HS-27A (cell line): ENCODE measurements at regions not wholly inside any gene's neighbourhood (a gene's known extent, or its start where the extent isn't known, plus 50 kb on each side); places are given as distances from the start of the nearest gene placed in this dataset.

Source experiments
- DNase-seq: peaks from one replicate; pipeline ENCODE4 v3.0.0-alpha.2; 2012; ENCODE audit warnings: low read depth, missing footprints

DNA sequence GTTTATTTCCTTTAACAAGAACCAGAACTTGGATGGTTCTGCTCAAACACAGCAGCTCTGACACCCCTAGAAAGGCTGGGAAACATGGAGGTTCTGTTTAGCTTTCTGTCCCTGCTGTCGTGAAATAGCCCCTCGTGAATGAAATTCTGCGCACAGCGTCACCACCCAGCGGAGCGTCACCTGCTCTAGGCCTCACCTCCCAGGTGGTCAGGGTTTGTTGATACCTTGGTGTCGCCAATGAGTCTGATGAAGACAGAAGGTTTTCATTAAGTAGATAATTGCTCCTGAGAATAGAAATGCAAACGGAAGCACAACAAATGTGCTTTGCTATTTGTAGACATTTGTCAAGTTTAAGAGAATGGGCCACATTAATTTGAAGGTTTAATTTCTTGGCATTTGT, 135.1 kb downstream of the EDN3 start:
- no peak for DNase-seq

DNA sequence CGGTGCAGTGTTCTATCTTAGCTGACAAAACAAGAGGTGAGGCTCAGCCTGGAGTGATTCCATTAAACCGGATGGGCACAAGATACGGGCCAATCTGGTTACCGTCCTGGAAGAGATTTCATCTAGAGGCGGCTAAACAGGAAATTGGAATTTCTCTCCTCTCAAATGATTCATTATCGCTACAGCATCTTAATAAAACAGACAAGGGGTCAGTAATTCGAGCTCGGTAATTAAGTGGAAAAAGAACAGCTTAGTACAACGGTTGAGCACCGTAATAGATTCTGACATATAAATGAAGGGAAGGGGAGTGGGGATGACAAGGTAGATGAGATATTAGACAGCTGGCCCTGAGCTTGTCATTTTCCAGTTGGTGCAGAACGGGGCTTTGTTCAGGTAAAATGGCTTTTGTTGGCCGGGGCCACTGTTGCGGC, 137.2 kb downstream of the EDN3 start:
- no peak for DNase-seq

DNA sequence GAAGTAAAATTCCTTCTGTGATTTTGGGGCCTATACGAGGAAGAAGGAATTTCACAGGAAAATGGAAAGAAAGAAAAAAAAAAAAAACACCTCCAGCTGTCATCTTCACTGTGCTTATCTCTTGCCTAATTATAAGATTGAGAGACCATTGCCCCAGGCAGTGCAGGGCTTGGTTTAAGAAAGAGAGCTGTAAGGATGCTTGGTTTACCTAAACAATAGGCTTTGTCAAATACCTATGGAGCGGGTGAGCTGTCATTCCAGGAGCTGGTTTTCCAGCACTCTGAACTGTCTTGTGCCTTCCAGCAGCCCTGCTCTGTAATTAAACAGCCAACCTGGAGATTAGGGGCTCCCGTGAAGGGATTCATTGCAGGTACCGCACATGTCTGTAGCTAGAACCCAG, 137.8 kb downstream of the EDN3 start:
- DNase-seq = no peak

DNA sequence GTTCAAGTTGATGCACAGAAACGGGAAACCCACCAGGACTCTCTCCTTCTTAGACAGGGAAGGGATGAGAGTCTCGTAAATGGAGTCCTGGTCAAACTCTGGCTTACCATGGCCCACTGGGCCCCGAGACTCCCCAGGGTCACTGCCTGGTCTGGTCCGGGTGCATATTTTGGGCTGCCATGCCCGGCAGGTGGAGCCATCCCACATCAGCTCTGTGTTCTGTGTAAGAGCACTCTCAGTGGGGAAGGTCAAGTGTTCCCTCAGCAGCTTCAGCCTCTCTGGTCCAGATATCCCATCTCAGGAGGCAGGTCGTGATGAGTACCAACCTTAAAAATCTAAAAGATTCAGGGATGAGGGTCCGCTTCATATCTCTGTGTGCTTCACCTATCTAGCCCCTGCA, 138.8 kb downstream of the EDN3 start:
- DNase-seq = no peak

DNA sequence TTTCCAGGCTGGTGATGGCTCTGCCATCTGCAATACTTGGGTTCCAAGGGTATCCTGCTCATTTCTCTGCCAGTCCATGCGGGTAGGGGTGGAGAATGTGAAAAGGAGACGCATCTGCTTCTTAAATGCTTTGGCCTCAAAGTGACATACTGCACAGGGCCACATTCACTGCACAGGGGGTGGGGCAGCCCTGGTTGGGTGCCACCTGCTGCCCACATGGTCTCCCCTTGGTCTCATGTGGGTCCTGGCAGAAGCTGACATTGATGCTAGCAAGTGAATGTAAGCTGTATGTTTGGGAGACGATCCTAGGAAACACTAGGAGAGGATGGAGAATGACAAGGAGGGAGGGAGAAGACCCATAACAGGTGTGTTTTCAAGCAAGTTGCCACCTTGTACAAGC, 140.9 kb downstream of the EDN3 start:
- DNase-seq = no peak

DNA sequence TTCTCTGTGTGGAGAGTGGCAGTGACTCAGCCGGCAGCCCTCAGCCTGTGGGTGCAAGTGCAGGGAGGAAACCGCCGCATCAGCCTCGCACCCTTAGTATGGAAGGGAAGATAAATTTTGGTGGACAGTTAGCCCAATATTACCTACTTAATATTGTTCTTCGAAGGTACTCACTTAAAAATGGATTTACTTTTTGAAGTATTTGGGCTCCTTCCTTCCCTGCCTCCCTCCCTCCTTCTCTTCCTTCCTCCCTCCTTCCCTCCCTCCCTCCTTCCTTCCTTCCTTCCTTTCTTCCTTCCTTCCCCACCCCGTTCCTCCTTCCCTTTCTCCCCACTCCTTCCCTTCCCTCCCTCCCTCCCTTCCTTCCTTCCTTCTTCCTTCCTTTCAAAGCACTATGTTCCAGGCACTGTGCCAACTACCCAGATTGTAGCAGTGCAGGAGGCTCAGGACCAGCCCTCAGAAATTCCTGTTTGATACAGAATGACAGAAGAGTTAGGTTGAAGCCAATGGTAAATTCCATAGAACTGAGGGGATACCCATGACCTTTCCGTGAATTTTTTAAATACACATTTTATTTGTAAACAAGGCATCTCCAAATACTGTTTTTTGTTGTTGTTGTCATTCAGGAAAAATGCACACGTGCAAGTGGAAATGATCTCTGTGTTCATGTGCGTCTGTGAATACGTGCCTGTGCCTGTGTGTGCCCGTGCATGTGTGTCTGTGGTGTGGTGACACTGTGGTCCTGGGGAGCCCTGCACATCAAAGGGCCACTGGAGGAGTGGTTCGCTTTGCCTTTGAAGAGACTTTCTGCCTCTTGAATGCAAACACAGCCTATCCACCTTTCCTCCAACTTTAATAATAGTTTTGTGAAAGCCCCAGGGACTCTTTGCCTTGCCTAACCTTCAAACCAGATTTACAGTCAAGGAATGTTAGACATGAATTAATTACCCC, 141.7 kb downstream of the EDN3 start:
- no peak for DNase-seq

DNA sequence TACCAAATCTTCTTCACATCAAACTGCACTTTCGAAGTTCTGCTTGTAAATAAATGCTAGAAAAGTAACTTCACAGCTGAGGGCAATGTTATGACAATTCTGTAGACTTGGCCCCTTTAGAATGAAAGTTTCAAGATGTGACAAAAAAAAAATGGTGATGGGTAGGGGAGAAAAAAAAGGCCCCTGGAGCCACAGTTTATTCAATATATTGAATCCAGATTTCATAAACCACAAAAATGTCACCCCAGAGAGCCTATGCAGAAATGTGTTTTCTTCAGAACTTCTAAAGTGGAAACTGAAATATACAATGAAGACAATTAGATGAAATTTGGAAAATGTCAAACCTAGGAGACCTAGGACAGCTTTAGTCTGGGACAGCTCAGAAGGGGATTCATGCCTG, 143.1 kb downstream of the EDN3 start:
- DNase-seq = no peak

DNA sequence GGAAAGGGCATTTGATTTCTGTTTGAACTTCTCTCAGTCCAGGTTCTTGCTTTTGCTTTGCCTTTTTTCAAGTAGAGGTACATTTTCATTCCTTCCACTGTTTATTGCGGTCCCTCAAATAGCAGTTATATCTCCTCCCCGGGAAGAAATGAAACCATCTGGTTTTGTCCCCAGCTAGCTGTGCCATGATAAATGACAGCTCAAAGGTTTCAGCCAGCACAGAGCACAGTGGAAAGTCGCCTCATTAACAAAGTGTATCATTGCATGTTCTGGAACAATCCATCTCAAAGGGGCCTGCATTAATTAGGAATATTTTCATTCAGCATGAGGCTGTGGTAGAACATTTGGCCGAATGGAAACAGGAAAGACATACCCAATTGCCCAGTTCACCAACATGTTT, 146.0 kb downstream of the EDN3 start:
- DNase-seq = no peak

DNA sequence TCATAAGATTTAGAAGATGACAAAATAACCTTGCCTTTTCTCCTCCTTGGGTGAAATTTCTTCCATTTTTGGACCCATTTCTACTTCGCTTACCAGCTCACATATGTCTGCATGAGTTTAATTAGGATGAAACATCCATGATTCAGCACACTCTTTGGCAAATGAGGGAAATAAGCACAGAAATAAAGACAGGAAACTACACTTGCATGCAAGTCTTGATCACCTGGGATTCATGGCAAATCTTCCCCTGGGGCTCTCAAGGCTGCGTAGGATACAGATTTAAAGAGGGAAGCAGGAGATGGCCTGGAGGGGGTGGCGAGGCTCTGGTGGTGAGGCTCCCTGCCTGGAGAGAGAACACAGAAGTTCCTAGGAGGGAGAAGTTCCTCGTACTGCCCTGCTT, 147.8 kb downstream of the EDN3 start:
- no peak for DNase-seq

DNA sequence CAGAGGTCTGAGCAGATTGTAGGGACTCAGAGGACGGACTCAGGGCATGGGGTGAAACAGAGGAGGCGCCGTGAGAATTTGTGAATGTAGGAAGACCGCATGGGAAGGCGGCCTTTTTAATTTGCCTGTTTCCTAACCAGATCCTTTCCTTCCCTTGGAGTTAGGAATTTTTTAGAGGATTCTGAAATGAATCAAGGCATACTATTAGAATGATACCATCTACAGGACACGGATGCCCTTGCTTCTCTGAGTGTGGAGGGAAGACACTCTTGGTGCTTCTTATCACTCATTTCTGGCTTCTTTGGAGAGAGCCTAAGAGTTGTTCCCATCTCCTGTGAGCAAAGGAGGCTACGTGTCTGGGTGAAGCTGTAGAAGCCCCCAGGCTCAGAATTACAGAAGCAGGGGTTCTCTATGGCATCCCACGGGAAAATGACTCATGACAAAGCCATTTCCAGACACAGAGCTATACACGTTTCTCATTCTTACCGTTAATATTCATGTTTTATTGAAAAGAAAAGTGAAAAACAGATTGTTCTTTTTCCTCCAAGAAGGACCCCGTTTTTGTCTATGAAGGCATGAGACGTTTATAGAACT, 148.5 kb downstream of the EDN3 start:
- no peak for DNase-seq

DNA sequence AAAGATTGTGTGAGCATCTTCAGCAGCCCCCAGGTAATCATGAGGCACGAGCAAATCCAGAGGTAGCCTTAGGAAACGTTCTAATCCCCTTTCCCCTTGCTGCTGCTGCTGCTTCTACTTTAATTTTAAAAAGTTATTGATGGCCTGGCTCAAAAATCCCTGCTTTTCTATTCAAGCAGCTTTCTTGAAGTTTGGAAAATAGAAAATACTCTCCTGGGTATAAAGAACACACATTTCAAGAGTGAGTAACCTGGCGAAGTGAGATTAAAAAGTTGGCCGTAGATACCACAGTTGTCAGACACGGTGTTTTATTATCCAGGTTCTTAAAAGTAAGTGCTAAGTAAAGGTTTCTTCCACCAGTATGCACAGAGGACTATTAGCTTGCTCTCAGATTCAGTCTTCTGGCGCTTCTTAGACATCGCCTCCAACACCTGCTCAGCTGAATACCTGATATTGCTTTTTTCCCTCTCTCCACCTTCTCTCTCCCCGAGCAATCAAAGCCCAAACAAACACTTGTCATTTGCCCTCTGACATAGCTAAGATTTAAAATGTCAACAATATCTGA, 150.7 kb downstream of the EDN3 start:
- DNase-seq = no peak

DNA sequence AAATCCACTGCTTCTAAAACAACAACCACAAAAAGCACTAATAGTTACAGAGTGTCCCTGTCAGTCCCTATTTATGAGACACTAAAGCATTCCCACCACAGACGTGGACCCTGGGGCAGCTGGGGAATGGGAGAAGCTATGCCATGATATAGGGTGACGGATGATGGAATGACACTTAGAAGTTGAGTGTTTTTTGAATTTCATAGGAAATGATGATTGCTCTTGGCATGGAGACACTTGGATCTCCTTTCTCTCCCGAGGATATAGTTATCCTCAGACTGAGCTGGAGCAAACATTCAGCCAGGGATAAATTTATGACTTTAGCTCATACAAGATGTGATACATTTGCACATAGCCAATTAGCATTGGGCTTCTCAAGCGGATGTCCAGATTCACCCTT, 151.2 kb downstream of the EDN3 start:
- no peak for DNase-seq

DNA sequence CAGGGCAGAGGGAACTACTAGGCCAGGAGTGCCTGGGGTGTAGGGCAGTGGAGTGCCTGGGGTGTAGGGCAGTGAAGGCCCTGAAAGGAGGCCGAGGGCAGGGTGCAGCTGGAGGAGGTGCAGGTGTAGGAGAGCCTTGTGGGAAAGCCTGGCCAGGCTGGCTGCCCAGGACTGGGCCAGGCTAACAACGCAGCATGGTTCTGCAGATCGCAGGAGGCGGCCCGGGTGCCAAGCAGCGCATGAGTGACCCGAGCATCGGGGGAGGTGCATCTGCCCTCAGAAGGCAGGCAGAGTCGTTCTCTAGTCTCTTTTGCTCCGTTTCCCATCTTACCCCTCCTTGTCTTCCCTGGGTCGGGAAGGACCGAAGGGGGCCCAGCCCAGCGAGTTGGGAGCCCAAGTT, 151.5 kb upstream of the PHACTR3 start:
- DNase-seq = no peak

DNA sequence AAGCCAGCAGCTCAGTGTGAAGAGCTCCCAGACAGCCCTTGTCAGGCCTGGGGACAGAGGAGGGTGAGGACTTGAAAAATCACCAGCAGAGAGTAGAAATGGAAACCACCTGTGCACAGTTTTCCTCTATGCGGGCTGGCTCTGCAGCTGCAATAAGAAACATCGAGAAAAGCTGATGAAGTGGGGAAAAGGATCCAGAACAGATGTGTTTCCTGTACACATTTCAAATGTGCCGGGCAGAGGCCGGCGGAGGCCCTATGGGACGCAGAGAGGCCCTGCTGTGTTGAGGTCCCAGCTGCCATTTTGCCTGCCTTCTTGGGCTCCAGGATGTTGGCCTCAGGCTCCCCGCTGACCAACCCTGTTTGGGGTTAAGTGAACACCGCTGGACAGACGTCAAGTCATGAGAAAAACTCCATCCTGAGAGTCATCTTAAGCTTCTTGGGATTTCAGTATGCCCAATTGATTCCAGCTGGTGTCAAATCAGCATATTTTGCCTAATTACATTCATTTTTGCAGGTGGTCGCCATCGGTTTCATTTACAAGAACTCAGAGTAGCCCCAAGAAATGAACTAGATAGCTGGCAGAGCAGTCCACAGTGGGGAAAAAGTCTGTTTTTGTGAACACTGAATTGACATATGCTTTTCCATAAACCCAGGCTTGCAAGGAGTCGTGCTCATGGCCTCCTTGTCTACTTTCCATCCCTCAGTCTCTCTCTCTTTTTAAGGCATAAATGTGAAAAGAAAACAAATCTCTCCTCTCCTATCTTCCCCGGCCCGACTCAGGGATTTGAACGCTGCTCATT, 150.4 kb upstream of the PHACTR3 start:
- DNase-seq = no peak

DNA sequence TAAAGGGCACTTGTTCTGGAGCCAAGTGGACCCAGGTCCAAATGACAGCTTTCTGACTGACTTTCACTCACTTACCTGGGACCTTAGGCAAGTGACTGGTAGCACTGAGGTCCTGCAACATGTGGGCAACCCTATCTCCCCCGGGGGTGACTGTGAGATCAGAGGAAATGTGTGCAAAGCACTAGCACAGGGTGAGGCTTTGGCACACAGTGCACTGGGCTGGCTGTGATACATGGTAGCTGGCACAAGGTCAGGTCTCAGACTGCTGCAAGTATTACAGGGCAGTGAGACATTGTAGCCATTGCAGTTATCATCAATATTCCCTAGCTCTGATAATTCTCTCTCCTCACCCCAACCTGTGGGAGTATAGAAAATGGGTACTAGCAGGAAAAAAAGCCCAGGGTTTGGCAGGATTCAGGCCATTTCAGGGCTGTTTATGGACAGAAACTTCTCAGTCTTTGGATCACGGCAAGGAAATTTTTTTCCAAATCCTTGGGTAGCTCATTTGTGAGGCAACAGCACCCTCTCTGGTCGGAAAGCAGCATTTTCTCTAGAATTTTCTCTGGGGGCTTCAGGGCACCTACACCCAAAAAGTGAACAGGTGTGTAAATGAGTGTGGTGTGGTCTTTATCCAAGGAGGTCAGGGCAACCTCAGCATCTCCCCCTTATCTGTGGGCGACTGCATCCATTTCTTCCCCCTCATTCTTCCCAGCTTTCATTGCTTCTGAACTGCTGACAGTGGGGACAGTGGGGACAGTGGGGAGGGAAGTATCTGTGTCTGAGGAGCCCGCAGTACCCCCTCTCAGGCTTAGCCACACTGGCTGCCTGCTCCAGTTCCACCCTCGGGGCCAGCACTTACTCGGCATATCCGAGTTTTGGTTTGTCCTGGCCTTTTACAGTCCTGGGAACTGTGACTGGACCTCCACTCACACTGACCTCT, 148.7 kb upstream of the PHACTR3 start:
- DNase-seq = no peak

DNA sequence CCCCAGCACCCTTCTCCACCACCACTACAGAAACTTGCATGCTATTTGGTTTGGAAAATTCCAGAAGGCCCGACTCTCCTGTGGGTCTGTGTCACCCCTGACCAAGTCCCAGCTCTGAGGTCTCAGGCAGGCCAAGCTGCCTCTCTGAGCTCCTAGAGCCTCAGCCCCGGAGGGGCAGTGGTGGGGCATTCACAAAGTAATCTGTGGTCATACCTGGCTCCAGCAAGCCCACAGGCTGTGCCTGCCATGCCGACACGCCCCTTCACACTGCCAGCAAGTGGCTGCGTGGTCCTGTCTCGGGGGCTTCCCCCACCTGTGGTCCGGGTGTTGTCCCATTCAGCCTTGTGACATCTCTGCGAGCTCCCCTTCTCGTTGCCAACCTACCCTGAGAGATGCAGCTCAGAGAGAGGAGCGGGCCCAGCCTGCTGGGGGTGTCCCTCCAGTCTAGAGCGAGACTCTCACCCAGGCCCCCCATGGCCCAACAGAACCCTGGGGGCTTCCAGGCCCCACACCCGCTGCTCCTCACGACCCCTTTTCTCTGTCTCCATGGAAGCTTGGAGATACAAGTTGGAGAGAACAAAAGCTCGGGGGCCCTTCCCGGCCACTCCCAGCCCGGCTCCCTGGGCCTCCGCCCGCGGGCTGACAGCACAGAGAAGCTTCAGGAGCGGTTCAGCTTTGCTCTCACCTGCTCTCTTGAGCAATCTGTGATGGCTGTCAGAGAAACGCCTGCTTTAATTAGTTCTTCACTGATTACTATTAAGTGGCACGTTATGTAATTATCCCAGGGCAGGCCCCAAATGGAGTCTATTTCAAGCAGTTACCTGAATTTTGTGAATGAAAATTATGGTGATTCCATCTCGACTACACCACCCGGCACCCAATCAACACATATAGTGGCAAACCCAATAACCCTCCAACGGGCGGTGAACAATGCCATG, 147.7 kb upstream of the PHACTR3 start:
- DNase-seq = no peak

DNA sequence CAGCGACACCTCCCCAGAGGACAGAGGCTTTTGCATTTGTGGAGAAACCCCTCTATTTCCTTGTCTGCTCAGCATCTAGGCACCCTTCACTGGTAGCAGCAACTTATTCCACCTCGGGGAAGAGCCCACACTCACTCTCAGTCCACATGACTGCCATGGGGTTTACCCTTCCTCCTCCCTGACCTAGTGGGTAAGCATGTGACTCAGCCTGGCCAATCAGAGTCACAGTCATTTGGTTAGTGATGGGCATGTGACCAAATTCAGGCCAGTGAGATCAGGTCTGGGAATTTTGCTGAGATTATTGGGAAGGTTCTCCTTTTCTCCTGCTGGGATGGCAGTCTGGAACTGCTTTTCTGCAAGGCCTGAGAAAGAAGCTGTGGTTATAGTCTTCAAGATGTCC, 145.7 kb upstream of the PHACTR3 start:
- DNase-seq = no peak

DNA sequence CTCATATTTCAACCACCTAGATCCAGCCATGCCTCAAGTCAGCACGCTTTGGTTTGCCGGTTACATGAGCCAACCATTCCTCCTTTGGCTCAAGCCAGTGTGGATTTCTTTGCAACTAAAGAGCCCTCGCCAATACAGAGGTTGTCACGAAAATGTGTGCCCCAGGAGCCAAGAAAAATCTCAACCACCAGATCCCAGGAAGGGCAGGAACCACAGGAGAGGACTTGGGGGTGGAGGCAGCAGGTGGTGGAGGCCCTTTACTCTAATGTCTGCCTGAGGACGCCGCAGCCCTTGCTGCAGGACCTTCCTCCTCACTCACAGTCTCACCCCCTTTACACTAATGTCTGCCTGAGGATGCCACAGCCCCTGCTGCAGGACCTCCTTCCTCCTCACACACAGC, 144.8 kb upstream of the PHACTR3 start:
- DNase-seq = no peak

DNA sequence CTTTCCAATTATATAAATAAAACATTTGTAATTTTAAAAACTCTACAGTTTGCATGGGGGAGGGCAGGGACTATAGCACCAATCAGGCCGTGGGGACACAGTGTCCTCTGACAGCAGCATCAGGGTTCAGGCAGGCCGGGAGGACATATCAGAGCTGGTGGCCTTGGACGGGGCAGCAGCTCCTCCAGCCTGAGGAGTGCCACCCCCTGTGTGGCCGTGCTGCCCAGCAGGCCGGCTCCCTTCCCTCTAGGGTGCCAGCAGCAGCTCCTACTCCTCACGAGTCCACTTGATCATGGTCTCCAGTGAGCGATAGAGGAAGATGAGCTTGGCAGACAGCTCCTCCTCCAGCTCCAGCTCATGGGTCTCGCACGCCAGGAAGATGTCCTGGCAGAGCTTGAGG, 144.0 kb upstream of the PHACTR3 start:
- no peak for DNase-seq

DNA sequence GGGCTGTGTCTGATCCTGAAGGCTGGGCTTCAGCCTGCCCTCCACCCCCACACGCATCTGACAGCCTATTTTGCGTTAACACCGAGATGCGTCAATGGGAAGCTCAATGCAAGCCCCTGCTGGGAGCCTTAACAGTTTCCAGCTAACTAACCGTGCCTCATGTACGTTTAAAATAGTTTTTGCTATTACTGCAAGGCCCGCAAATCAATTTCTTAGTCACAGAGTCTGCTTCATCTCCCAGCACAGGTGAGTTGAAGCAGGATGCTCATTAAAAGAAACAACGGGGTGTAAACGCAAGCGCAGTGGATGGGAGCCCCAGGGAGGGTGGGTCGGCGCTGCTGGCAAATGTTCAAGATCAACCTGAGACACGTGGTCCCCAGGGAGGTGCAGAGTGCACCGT, 142.8 kb upstream of the PHACTR3 start:
- no peak for DNase-seq
